GM12891 (cell line): ENCODE measurements at regions not wholly inside any gene's neighbourhood (a gene's known extent, or its start where the extent isn't known, plus 50 kb on each side); places are given as distances from the start of the nearest gene placed in this dataset.
"Not testable (repeated sequence)": the region's sequence is repeated elsewhere in the genome, so short reads cannot be mapped to it uniquely, and the experiment has no call there.

Experiments used
- DNase-seq: peaks from one replicate; pipeline ENCODE4 v3.0.0; 2011; ENCODE audit warnings: low spot score; ENCODE audit not compliant: insufficient read length
- FAIRE-seq: peaks from 2 replicates; lab custom pipeline; 2011; peaks lifted over from hg19 to GRCh38; lab: Jason Lieb, UNC
- PAX5 ChIP-seq: IDR thresholded peaks from 2 replicates; pipeline ENCODE4 v1.6.1; 2011; ENCODE audit warnings: low read length, moderate library complexity, mild to moderate bottlenecking; ENCODE audit not compliant: insufficient read depth, severe bottlenecking
- POLR2A ChIP-seq: IDR thresholded peaks from 2 replicates; pipeline ENCODE4 v1.6.1; 2011; ENCODE audit warnings: low read depth, low read length, control low read depth
- POLR2AphosphoS5 ChIP-seq: IDR thresholded peaks from 2 replicates; pipeline ENCODE4 v1.6.1; 2011; ENCODE audit warnings: low read depth, low read length, control low read depth
- POU2F2 ChIP-seq: IDR thresholded peaks from 2 replicates; pipeline ENCODE4 v1.6.1; 2011; ENCODE audit warnings: low read depth, mild to moderate bottlenecking, control low read depth, low read length, moderate library complexity
- SPI1 ChIP-seq: IDR thresholded peaks from 2 replicates; pipeline ENCODE4 v1.6.1; 2011; ENCODE audit warnings: low read depth, low read length, control low read depth
- TAF1 ChIP-seq: IDR thresholded peaks from 2 replicates; pipeline ENCODE4 v1.6.1; 2011; ENCODE audit warnings: low read depth, low read length, control low read depth

- TF ChIP-seq PAX5 (no peak), SPI1 (no peak)
- peak; percentile 5 for FAIRE-seq
- no peak for DNase-seq
Observed at GRCh38 chr9:109981091-109981490, 201.1 kb downstream of the PALM2AKAP2 start.

- TF ChIP-seq POLR2A (no peak), PAX5 (no peak), POU2F2 (no peak), POLR2AphosphoS5 (no peak), TAF1 (no peak), SPI1 (no peak)
- FAIRE-seq = no peak
- no peak for DNase-seq
Observed at GRCh38 chr9:109986521-109986991, 206.6 kb downstream of the PALM2AKAP2 start.

- DNase-seq (no peak), FAIRE-seq (no peak)
- TF ChIP-seq POU2F2 (no peak), TAF1 (no peak), POLR2AphosphoS5 (no peak), PAX5 (no peak), POLR2A (no peak), SPI1 (no peak)
Observed at GRCh38 chr9:109989296-109989695, 209.3 kb downstream of the PALM2AKAP2 start.

- TF ChIP-seq POU2F2 (no peak), SPI1 (no peak), POLR2A (no peak), PAX5 (no peak), POLR2AphosphoS5 (no peak), TAF1 (no peak)
- no peak for DNase-seq
- no peak for FAIRE-seq
Observed at GRCh38 chr9:109990541-109990940, 210.5 kb downstream of the PALM2AKAP2 start.

- DNase-seq (no peak), FAIRE-seq (no peak)
- TF ChIP-seq POU2F2 (no peak), POLR2A (no peak), POLR2AphosphoS5 (no peak), TAF1 (no peak), PAX5 (no peak), SPI1 (no peak)
Observed at GRCh38 chr9:109992293-109992692, 212.3 kb downstream of the PALM2AKAP2 start.

- FAIRE-seq (no peak), DNase-seq (no peak)
- TF ChIP-seq PAX5 (no peak), POLR2A (no peak), TAF1 (no peak), POU2F2 (no peak), POLR2AphosphoS5 (no peak), SPI1 (no peak)
Observed at GRCh38 chr9:109993250-109993978, 213.4 kb downstream of the PALM2AKAP2 start.

GRCh38 chr9:109994141-109994540 lies 213.8 kb downstream of the C9orf152 start:
- DNase-seq = no peak
- TF ChIP-seq POLR2AphosphoS5 (no peak), POLR2A (no peak), SPI1 (no peak), POU2F2 (no peak), PAX5 (no peak)
- no peak for FAIRE-seq

GRCh38 chr9:109996936-109997580 lies 210.9 kb downstream of the C9orf152 start:
- FAIRE-seq (no peak), DNase-seq (no peak)
- TF ChIP-seq POLR2A = no peak
- TF ChIP-seq SPI1 = no peak
- TF ChIP-seq POU2F2 = no peak
- TF ChIP-seq TAF1 = no peak
- no peak for TF ChIP-seq POLR2AphosphoS5
- no peak for TF ChIP-seq PAX5

- FAIRE-seq (no peak), DNase-seq (no peak)
- no peak for TF ChIP-seq POU2F2
- TF ChIP-seq PAX5 = no peak
- TF ChIP-seq POLR2A = no peak
Observed at GRCh38 chr9:109997682-109998081, 210.3 kb downstream of the C9orf152 start.

- FAIRE-seq, DNase-seq: not testable (repeated sequence)
Observed at GRCh38 chr9:110005521-110005920, 202.4 kb downstream of the C9orf152 start.
